ENCODE measurements at regions not wholly inside any gene's neighbourhood (a gene's known extent, or its start where the extent isn't known, plus 50 kb on each side); places are given as distances from the start of the nearest gene placed in this dataset.

DNA sequence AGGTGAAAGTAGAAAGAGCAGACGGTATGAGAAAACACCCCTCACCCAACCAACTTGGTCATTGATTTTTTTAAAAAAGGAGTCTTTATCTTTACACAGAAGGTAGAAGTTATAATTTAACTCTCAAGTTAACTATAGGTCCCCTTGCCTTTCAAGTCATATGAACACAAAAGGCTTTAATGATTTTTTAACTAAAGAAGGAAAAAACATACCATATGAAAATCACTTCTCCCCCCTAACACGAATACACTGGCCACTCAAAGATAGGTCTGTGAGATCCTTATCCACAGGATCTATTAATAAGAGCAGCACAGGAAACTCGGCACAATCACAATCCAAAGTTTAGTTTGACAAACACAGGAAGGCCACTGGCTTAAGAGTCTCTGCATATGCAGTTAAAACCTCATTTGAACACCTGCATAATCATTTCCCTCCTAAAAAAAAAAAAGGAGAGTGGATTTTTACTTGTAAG lies 138.0 kb downstream of the ENC1 start:
- Histone ChIP-seq H3K27me3 (ENCODE audit: control insufficient read depth in 1 of 2, insufficient read depth in 2 of 2, low read length in 2 of 2) (no peaks in the 10 kb centered on the region), H3K4me3 (ENCODE audit: low read depth in 1 of 2, low read length in 2 of 2) (no peak overlapping the region), H3K9me3 (ENCODE audit: control insufficient read depth in 2 of 2, insufficient read depth in 1 of 2, low read depth in 1 of 2, low read length in 1 of 2) (no peaks in the 10 kb centered on the region), H3K27ac (ENCODE audit: low read depth in 2 of 2, low read length in 1 of 2) (no peak overlapping the region), H3K4me1 (ENCODE audit: control insufficient read depth in 2 of 2, insufficient read depth in 2 of 2, low read length in 1 of 2) (no peaks in the 10 kb centered on the region), H3K36me3 (ENCODE audit: control insufficient read depth in 2 of 2, insufficient read depth in 2 of 2, low read length in 1 of 2) (no peaks in the 10 kb centered on the region)
- WGBS, 2 donors, result 49 to 70% methylated on average over 3 of the region's 3 CpGs

DNA sequence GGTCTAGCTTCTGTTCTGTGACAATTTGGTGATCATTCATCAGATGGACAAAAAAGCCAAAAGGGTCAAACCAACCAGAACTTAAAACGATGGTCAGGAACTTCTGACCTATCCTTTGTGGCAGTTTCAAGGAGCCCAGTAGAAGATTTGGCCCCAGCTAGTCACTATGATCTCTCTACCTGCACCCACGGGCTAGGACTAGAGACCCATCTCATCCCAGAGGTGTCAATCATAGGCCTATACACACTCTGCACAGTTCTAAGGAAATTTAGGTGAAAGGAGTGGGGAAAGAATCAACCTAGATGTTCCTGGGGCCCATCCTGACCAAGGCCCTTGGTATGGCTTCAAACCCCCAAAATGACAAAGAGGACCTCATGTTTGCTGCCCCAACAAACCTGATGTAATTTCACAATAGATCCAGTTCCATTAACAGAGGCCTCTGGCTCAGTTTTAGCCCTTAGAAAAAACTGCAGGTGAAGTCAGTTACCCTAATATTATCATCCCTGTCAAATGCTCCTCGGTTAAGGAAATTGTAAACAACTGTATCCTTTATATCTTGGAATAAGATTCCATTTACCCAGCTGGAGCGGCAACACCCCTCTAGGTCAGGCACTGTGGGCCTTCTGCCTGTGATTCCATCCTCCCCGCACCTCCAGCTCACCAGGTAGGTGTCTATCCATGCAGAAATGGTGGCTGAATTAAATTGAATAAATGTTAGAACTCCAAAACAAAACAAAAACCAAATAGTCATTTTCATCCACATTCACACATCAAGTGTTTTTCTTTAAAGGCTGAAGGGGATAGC lies 138.7 kb downstream of the ENC1 start:
- H3K4me1 ChIP-seq (ENCODE audit: control insufficient read depth in 2 of 2, insufficient read depth in 2 of 2, low read length in 1 of 2), result no peaks in the 10 kb centered on the region
- no peak overlapping the region for H3K27ac ChIP-seq (ENCODE audit: low read depth in 2 of 2, low read length in 1 of 2)
- no peak overlapping the region for H3K4me3 ChIP-seq (ENCODE audit: low read depth in 1 of 2, low read length in 2 of 2)
- H3K9me3 ChIP-seq (ENCODE audit: control insufficient read depth in 2 of 2, insufficient read depth in 1 of 2, low read depth in 1 of 2, low read length in 1 of 2), result no peaks in the 10 kb centered on the region
- no peaks in the 10 kb centered on the region for H3K27me3 ChIP-seq (ENCODE audit: control insufficient read depth in 1 of 2, insufficient read depth in 2 of 2, low read length in 2 of 2)
- 62 to 85% methylated on average over 5 of the region's 5 CpGs for WGBS, 2 donors
- no peaks in the 10 kb centered on the region for H3K36me3 ChIP-seq (ENCODE audit: control insufficient read depth in 2 of 2, insufficient read depth in 2 of 2, low read length in 1 of 2)

DNA sequence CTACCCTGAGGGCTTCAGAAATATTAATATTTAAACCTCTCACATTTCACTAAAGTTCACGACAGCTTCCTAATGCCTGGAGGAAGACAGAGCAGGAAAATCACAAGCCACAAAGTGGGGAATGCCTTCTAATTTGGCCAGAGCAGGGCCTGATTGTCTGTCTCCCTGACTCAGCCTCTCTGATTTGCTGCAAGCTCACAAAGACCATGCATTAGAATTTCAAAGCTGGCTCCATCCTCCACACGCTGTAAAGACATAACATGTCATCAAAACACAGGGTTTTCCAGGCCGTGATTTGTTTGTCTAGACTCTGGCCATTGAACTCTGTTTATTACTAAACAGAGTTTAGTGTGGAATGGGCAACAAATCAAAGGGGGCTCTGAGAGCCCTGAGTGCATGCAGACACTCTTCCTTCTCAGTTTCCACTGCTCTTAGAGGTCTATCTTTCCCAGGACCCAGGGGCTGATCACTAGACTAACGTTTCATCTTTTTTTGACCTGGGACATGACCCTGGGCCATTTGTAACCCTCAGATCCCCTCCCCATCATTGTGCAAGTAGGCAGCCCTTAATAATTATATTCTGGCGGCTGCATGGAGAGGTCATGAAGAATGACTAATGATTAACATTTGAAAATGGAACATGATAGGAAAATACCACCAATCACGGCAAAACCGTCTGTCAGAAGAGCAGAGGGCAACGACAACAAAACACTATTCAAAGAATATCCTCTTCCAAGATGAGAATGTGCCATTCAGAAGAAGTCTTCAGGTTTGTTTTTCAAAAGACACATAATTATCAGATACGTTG lies 140.2 kb downstream of the ENC1 start:
- WGBS, 2 donors, result 60 to 72% methylated on average over 9 of the region's 9 CpGs
- H3K4me1 ChIP-seq (ENCODE audit: control insufficient read depth in 2 of 2, insufficient read depth in 2 of 2, low read length in 1 of 2), result no peaks in the 10 kb centered on the region
- H3K4me3 ChIP-seq (ENCODE audit: low read depth in 1 of 2, low read length in 2 of 2), result no peak overlapping the region
- H3K27me3 ChIP-seq (ENCODE audit: control insufficient read depth in 1 of 2, insufficient read depth in 2 of 2, low read length in 2 of 2), result no peaks in the 10 kb centered on the region
- no peaks in the 10 kb centered on the region for H3K9me3 ChIP-seq (ENCODE audit: control insufficient read depth in 2 of 2, insufficient read depth in 1 of 2, low read depth in 1 of 2, low read length in 1 of 2)
- H3K27ac ChIP-seq (ENCODE audit: low read depth in 2 of 2, low read length in 1 of 2), result no peak overlapping the region
- H3K36me3 ChIP-seq (ENCODE audit: control insufficient read depth in 2 of 2, insufficient read depth in 2 of 2, low read length in 1 of 2), result no peaks in the 10 kb centered on the region

DNA sequence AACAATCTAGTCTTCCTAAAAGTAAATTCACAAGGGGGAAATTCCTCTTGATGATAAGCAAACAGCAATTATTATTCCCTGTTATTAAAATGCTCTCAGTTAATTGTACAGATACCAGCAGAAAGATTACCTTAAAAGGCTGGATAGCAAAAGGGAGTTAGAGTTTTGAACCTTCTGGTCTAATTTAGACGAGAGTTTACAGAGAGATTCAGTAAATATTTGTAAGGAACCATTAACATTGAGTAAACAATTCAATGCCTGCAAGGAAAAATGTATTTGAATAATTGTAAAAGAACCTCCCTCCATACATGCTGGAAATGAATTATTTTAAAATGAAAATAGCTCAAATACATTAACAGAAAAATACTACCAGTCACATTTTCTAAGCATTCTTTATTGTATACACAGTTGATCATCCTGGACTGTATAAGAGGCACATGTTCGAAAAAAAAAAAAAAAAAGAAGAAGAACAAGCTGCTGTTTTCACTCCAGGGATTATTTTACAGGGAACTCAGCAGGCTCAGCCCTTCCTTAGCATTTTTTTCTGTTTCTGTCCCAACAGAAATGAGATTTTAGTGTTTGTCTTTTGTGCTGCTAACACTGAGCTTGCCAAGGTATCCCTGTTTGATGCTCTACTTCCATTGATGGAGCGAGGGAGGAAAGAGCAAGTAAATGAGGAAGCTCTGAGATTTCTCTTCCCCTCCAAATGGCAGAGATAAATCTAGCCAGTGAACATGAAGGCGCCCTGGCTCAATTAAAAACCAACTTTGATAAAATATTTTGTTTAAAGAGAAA lies 141.1 kb downstream of the ENC1 start:
- Histone ChIP-seq H3K27ac (ENCODE audit: low read depth in 2 of 2, low read length in 1 of 2) (no peak overlapping the region), H3K4me1 (ENCODE audit: control insufficient read depth in 2 of 2, insufficient read depth in 2 of 2, low read length in 1 of 2) (no peaks in the 10 kb centered on the region), H3K9me3 (ENCODE audit: control insufficient read depth in 2 of 2, insufficient read depth in 1 of 2, low read depth in 1 of 2, low read length in 1 of 2) (no peaks in the 10 kb centered on the region), H3K4me3 (ENCODE audit: low read depth in 1 of 2, low read length in 2 of 2) (no peak overlapping the region), H3K36me3 (ENCODE audit: control insufficient read depth in 2 of 2, insufficient read depth in 2 of 2, low read length in 1 of 2) (no peaks in the 10 kb centered on the region), H3K27me3 (ENCODE audit: control insufficient read depth in 1 of 2, insufficient read depth in 2 of 2, low read length in 2 of 2) (no peaks in the 10 kb centered on the region)
- WGBS, 2 donors, result 53 to 57% methylated on average over 4 of the region's 4 CpGs

DNA sequence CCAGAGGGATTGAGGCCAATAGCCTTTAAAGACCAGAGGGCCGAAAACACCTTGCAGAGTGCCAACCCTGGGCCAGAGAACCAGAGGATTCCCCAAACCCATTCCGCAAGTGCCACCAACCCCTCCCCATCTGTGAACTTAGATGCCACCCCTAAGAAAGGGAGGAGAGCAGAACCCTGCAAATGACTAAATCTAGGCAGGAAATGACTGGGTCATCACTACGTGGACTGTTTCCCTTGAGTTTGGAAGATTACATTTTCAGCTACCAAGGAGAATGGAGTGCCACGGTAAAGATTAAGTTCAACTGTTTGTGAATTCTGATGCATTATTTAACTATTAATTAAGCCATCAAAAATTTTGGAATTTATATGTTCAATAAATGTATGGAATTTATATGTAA lies 142.8 kb downstream of the ENC1 start:
- H3K27me3 ChIP-seq (ENCODE audit: control insufficient read depth in 1 of 2, insufficient read depth in 2 of 2, low read length in 2 of 2), result no peaks in the 10 kb centered on the region
- 87 to 88% methylated on average over 4 of the region's 4 CpGs for WGBS, 2 donors
- H3K36me3 ChIP-seq (ENCODE audit: control insufficient read depth in 2 of 2, insufficient read depth in 2 of 2, low read length in 1 of 2), result no peaks in the 10 kb centered on the region
- H3K4me3 ChIP-seq (ENCODE audit: low read depth in 1 of 2, low read length in 2 of 2), result no peak overlapping the region
- H3K9me3 ChIP-seq (ENCODE audit: control insufficient read depth in 2 of 2, insufficient read depth in 1 of 2, low read depth in 1 of 2, low read length in 1 of 2), result no peaks in the 10 kb centered on the region
- no peak overlapping the region for H3K27ac ChIP-seq (ENCODE audit: low read depth in 2 of 2, low read length in 1 of 2)
- no peaks in the 10 kb centered on the region for H3K4me1 ChIP-seq (ENCODE audit: control insufficient read depth in 2 of 2, insufficient read depth in 2 of 2, low read length in 1 of 2)

DNA sequence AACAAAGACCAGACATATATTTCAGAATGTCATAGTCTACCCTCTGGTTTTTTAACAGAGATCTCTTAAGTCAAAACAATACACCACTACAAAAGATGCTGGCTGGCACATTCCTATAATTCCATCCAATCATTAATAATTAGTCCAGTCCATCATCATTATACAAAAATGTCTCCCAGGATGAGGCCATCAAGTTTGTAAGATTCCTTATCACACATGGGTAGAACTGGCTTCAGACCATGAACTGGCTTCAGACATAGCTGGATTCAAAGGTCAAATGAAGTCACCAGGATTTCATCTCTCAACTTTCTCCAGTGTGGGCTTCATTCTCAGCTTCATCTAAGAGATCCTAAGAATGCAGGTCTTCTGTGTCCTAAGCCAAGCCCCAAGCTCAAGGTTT lies 147.1 kb downstream of the ENC1 start:
- Histone ChIP-seq H3K4me3 (ENCODE audit: low read depth in 1 of 2, low read length in 2 of 2) (no peak overlapping the region), H3K27ac (ENCODE audit: low read depth in 2 of 2, low read length in 1 of 2) (no peak overlapping the region), H3K27me3 (ENCODE audit: control insufficient read depth in 1 of 2, insufficient read depth in 2 of 2, low read length in 2 of 2) (no peaks in the 10 kb centered on the region), H3K36me3 (ENCODE audit: control insufficient read depth in 2 of 2, insufficient read depth in 2 of 2, low read length in 1 of 2) (no peaks in the 10 kb centered on the region), H3K9me3 (ENCODE audit: control insufficient read depth in 2 of 2, insufficient read depth in 1 of 2, low read depth in 1 of 2, low read length in 1 of 2) (no peaks in the 10 kb centered on the region), H3K4me1 (ENCODE audit: control insufficient read depth in 2 of 2, insufficient read depth in 2 of 2, low read length in 1 of 2) (no peaks in the 10 kb centered on the region)

DNA sequence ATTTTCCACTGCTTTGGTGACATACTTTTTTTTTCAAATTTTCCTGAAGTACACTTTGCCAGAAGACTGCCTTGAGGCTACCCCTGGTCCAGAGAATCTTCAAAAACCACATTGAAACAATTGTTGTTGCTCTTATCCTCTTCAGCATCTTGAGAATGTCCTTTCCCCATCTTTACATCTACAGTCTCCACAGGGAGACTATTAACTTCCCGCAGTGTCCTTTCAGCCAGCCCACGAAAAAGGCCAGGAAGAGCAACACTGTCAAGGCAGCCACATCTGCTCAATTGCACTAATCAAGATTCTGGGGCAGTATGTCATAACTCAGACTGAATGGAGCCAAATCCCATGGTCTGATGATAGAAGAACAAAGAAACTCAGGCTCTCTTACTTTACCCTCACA lies 148.3 kb downstream of the ENC1 start:
- Histone ChIP-seq H3K27ac (ENCODE audit: low read depth in 2 of 2, low read length in 1 of 2) (no peak overlapping the region), H3K36me3 (ENCODE audit: control insufficient read depth in 2 of 2, insufficient read depth in 2 of 2, low read length in 1 of 2) (no peaks in the 10 kb centered on the region), H3K9me3 (ENCODE audit: control insufficient read depth in 2 of 2, insufficient read depth in 1 of 2, low read depth in 1 of 2, low read length in 1 of 2) (no peaks in the 10 kb centered on the region), H3K4me1 (ENCODE audit: control insufficient read depth in 2 of 2, insufficient read depth in 2 of 2, low read length in 1 of 2) (no peaks in the 10 kb centered on the region), H3K4me3 (ENCODE audit: low read depth in 1 of 2, low read length in 2 of 2) (no peak overlapping the region), H3K27me3 (ENCODE audit: control insufficient read depth in 1 of 2, insufficient read depth in 2 of 2, low read length in 2 of 2) (no peaks in the 10 kb centered on the region)
- WGBS, 2 donors, result 45 to 67% methylated on average over 2 of the region's 2 CpGs

DNA sequence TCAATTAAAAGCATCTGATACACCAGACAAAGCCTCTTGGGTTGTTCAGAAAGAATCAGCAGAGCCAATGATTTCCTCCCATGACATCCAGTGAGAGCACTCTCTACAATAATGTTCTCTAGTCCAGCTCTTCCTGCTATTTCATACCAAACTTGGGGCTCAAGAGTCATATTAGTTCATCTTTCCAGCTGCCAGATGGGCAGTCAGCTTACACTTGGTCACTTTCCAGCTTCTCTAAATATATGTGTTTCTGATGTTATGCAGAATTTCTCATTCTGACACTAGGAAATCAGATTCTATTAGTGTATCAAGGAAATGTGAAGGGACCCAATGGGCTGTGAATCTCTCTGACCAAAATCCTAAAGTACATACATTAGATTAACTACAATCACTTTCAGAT lies 148.9 kb downstream of the ENC1 start:
- no peak overlapping the region for H3K27ac ChIP-seq (ENCODE audit: low read depth in 2 of 2, low read length in 1 of 2)
- no peaks in the 10 kb centered on the region for H3K27me3 ChIP-seq (ENCODE audit: control insufficient read depth in 1 of 2, insufficient read depth in 2 of 2, low read length in 2 of 2)
- no peaks in the 10 kb centered on the region for H3K36me3 ChIP-seq (ENCODE audit: control insufficient read depth in 2 of 2, insufficient read depth in 2 of 2, low read length in 1 of 2)
- no peaks in the 10 kb centered on the region for H3K9me3 ChIP-seq (ENCODE audit: control insufficient read depth in 2 of 2, insufficient read depth in 1 of 2, low read depth in 1 of 2, low read length in 1 of 2)
- no peak overlapping the region for H3K4me3 ChIP-seq (ENCODE audit: low read depth in 1 of 2, low read length in 2 of 2)
- H3K4me1 ChIP-seq (ENCODE audit: control insufficient read depth in 2 of 2, insufficient read depth in 2 of 2, low read length in 1 of 2), result no peaks in the 10 kb centered on the region

DNA sequence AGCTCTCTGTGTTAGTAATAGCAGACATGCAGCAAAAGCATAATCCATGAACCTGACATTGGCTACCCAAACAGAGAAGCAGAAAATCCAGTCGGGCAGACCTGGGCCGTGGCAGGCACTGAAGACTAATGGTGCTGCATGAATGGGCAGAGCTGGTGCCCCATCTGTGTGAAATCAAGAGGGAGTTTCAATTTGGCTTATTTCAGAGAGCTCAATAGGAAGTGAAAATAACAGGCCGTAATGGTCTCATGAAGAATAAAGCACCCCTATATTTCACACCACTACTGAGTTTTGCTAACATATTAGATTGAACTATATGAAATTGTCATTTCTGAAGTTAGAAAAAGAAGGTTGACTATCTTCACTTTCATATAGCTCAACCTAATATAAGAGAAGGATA lies 149.7 kb downstream of the ENC1 start:
- Histone ChIP-seq H3K9me3 (ENCODE audit: control insufficient read depth in 2 of 2, insufficient read depth in 1 of 2, low read depth in 1 of 2, low read length in 1 of 2) (no peaks in the 10 kb centered on the region), H3K4me1 (ENCODE audit: control insufficient read depth in 2 of 2, insufficient read depth in 2 of 2, low read length in 1 of 2) (no peaks in the 10 kb centered on the region), H3K4me3 (ENCODE audit: low read depth in 1 of 2, low read length in 2 of 2) (no peak overlapping the region), H3K27me3 (ENCODE audit: control insufficient read depth in 1 of 2, insufficient read depth in 2 of 2, low read length in 2 of 2) (no peaks in the 10 kb centered on the region), H3K27ac (ENCODE audit: low read depth in 2 of 2, low read length in 1 of 2) (no peak overlapping the region), H3K36me3 (ENCODE audit: control insufficient read depth in 2 of 2, insufficient read depth in 2 of 2, low read length in 1 of 2) (no peaks in the 10 kb centered on the region)
- WGBS, 2 donors, result 58 to 62% methylated on average over 3 of the region's 3 CpGs
